ENCODE measurements at regions not wholly inside any gene's neighbourhood (a gene's known extent, or its start where the extent isn't known, plus 50 kb on each side); places are given as distances from the start of the nearest gene placed in this dataset.

- Histone ChIP-seq H3K27me3 (no peaks in the 10 kb centered on the region), H3K4me3 (no peak overlapping the region), H3K36me3 (replicated peaks in 1 of 2) (no peaks in the 10 kb centered on the region), H3K27ac (no peak overlapping the region), H3K4me1 (replicated peaks in 1 of 2) (no peaks in the 10 kb centered on the region), H3K9me3 (replicated peaks in 1 of 3) (peaks cover 0 to 9% (median 0%) of the 10 kb centered on the region in 3 donors)
- TF ChIP-seq CTCF (IDR thresholded peaks at IDR 0.05) (no peak), POLR2A (IDR thresholded peaks at IDR 0.05) (no peak)
- WGBS, 4 donors, result 68 to 75% (median 72%) methylated on average over 4 of the region's 4 CpGs
- no peak for DNase-seq
- intact Hi-C loops (cut with DNase I), result no loop called here
Observed at GRCh38 chr14:85214471-85214870, 315.5 kb upstream of the FLRT2 start.

DNA sequence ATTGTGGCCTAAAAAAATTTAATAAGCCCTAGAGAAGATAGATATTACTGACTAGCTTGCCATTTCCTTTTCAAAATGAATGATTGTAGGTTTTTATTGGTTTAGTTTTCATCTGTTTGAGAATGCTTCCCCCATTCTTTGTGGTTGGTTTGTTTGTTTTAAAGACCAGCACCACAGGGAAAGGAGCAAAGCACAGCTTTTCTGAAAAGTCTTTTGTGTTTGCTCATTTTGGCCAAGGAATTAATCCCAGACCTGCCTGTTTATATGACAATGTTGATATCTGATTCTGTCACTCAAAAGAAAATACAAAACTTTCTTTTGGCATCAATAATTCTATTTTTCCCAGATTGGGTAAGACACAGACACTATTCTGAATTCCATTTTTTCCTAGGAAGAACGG lies 312.5 kb upstream of the FLRT2 start:
- Histone ChIP-seq H3K9me3 (replicated peaks in 1 of 3) (peaks cover 0 to 9% (median 0%) of the 10 kb centered on the region in 3 donors), H3K27me3 (no peaks in the 10 kb centered on the region), H3K36me3 (replicated peaks in 1 of 2) (no peaks in the 10 kb centered on the region), H3K4me3 (no peak overlapping the region), H3K4me1 (replicated peaks in 1 of 2) (no peaks in the 10 kb centered on the region), H3K27ac (no peak overlapping the region)
- 90 to 98% (median 95%) methylated on average over 1 of the region's 1 CpG for WGBS, 4 donors
- TF ChIP-seq CTCF (IDR thresholded peaks at IDR 0.05) (no peak), POLR2A (IDR thresholded peaks at IDR 0.05) (no peak)
- DNase-seq, result no peak
- intact Hi-C loops (cut with DNase I), result no loop called here

GRCh38 chr14:85218982-85219381 lies 311.0 kb upstream of the FLRT2 start:
- no peaks in the 10 kb centered on the region for H3K4me1 ChIP-seq (replicated peaks in 1 of 2)
- peaks cover 0 to 9% (median 0%) of the 10 kb centered on the region in 3 donors for H3K9me3 ChIP-seq (replicated peaks in 1 of 3)
- H3K36me3 ChIP-seq (replicated peaks in 1 of 2), result no peaks in the 10 kb centered on the region
- DNase-seq, result no peak
- no peak overlapping the region for H3K4me3 ChIP-seq
- intact Hi-C loops (cut with DNase I), result no loop called here
- no peak for TF ChIP-seq CTCF (IDR thresholded peaks at IDR 0.05)
- no peak for TF ChIP-seq POLR2A (IDR thresholded peaks at IDR 0.05)
- H3K27ac ChIP-seq, result no peak overlapping the region
- no peaks in the 10 kb centered on the region for H3K27me3 ChIP-seq

DNA sequence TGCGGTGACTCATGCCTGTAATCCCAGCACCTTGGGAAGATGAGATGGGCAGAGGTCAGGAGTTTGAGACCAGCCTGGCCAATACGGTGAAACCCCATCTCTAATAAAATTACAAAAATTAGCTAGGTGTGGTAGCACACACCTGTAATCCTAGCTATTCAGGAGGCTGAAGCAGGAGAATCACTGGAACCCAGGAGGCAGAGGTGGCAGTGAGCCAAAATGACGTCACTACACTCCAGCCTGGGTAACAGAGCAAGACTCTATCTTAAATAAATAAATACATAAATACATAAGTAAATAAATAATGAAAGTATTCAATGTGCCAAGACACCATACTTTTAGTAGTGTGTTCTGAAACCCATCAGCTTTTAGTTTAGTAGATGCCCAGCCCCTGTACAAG lies 308.1 kb upstream of the FLRT2 start:
- no peak overlapping the region for H3K27ac ChIP-seq
- 66 to 76% (median 71%) methylated on average over 3 of the region's 3 CpGs for WGBS, 4 donors
- H3K36me3 ChIP-seq (replicated peaks in 1 of 2), result no peaks in the 10 kb centered on the region
- DNase-seq, result no peak
- H3K9me3 ChIP-seq (replicated peaks in 1 of 3), result peaks cover 0 to 9% (median 0%) of the 10 kb centered on the region in 3 donors
- no peak for TF ChIP-seq POLR2A (IDR thresholded peaks at IDR 0.05)
- TF ChIP-seq CTCF (IDR thresholded peaks at IDR 0.05), result no peak
- intact Hi-C loops (cut with DNase I), result no loop called here
- H3K4me3 ChIP-seq, result no peak overlapping the region
- H3K27me3 ChIP-seq, result no peaks in the 10 kb centered on the region
- H3K4me1 ChIP-seq (replicated peaks in 1 of 2), result no peaks in the 10 kb centered on the region
